Retina (tissue), 1 donor: ENCODE measurements at regions not wholly inside any gene's neighbourhood (a gene's known extent, or its start where the extent isn't known, plus 50 kb on each side); places are given as distances from the start of the nearest gene placed in this dataset.

ENCODE experiments used
- DNase-seq: peaks from one replicate; pipeline ENCODE4 v3.0.0-alpha.2; 2016

GRCh38 chr3:160622263-160623045, 54.5 kb upstream of the ARL14 start:
- no peak for DNase-seq

- DNase-seq, result no peak
These were observed 53.5 kb upstream of the KPNA4 start for GRCh38 chr3:160618878-160619277.

- DNase-seq, result no peak
These were observed 53.0 kb upstream of the KPNA4 start for GRCh38 chr3:160618363-160618762.

GRCh38 chr3:160617636-160618035, 52.3 kb upstream of the KPNA4 start:
- no peak for DNase-seq

- peak; percentile 6 for DNase-seq
These were observed 51.3 kb upstream of the KPNA4 start for GRCh38 chr3:160616716-160617115.

- DNase-seq, result no peak
These were observed 50.9 kb upstream of the KPNA4 start for GRCh38 chr3:160616311-160616710.
